Thoracic aorta (tissue), 2 donors: ENCODE measurements at regions not wholly inside any gene's neighbourhood (a gene's known extent, or its start where the extent isn't known, plus 50 kb on each side); places are given as distances from the start of the nearest gene placed in this dataset.

Experiments used
- ATAC-seq: fragments of 150-250 bp; one replicate; pipeline ENCODE4 v1.8.0; 2017; ENCODE audit warnings: low read depth; ENCODE audit not compliant: insufficient number of reproducible peaks, low FRiP score
- DNase-seq: peaks from one replicate; pipeline ENCODE4 v3.0.0-alpha.2; 2020; ENCODE audit warnings: low spot score
- H3K27ac ChIP-seq, 2 donors: fragments of 200-600 bp; sonication (generic); 1 replicate in 1 of 2; 2 replicates in 1 of 2; pipeline ENCODE4 v1.5.1; 2016; ENCODE audit warnings: mild to moderate bottlenecking in 2 of 2, moderate library complexity in 2 of 2
- H3K27me3 ChIP-seq: fragments of 200-600 bp; sonication (generic); replicated peaks from 2 replicates; pipeline ENCODE4 v1.6.0; 2016; ENCODE audit warnings: mild to moderate bottlenecking; ENCODE audit not compliant: insufficient read depth
- H3K36me3 ChIP-seq: fragments of 200-600 bp; sonication (generic); one replicate; pipeline ENCODE4 v1.5.1; 2016
- H3K4me1 ChIP-seq, 2 donors: fragments of 200-600 bp; sonication (generic); 1 replicate in 1 of 2; 2 replicates in 1 of 2; pipeline versions ENCODE4 v1.5.1 to v1.6.0; 2016; ENCODE audit warnings: low read depth in 2 of 2, mild to moderate bottlenecking in 1 of 2; ENCODE audit not compliant: control insufficient read depth in 1 of 2
- H3K4me3 ChIP-seq: fragments of 200-600 bp; sonication (generic); 2 replicates; pipeline ENCODE4 v1.5.1; 2016; ENCODE audit warnings: mild to moderate bottlenecking
- H3K9me3 ChIP-seq: fragments of 200-600 bp; sonication (generic); 2 replicates; pipeline ENCODE4 v1.5.1; 2016
- CTCF ChIP-seq: fragments of 200-600 bp; sonication (generic); IDR thresholded peaks from one replicate; pipeline ENCODE4 v1.5.1; 2019; ENCODE audit warnings: antibody characterized with exemption

- no peak for ATAC-seq
- Histone ChIP-seq H3K36me3 (no peaks in the 10 kb centered on the region), H3K9me3 (peaks cover 3% of the 10 kb centered on the region), H3K4me3 (no peak overlapping the region), H3K27me3 (no peaks in the 10 kb centered on the region), H3K27ac (no peak overlapping the region), H3K4me1 (no peaks in the 10 kb centered on the region)
- DNase-seq, result no peak
- no peak for TF ChIP-seq CTCF
These were observed 378.7 kb downstream of the METTL4 start for GRCh38 chr18:2192562-2192961.

- Histone ChIP-seq H3K4me3 (no peak overlapping the region), H3K27me3 (no peaks in the 10 kb centered on the region), H3K9me3 (peaks cover 3% of the 10 kb centered on the region), H3K36me3 (no peaks in the 10 kb centered on the region), H3K4me1 (no peaks in the 10 kb centered on the region), H3K27ac (no peak overlapping the region)
- TF ChIP-seq CTCF, result no peak
- DNase-seq (no peak), ATAC-seq (no peak)
These were observed 373.4 kb downstream of the METTL4 start for GRCh38 chr18:2197946-2198345.

- no peak for ATAC-seq
- no peak for TF ChIP-seq CTCF
- no peak overlapping the region for H3K4me3 ChIP-seq
These were observed 372.2 kb downstream of the METTL4 start for GRCh38 chr18:2199060-2199459.

GRCh38 chr18:2201036-2201600, 370.2 kb downstream of the METTL4 start:
- Histone ChIP-seq H3K36me3 (no peaks in the 10 kb centered on the region), H3K27me3 (no peaks in the 10 kb centered on the region), H3K4me1 (no peaks in the 10 kb centered on the region), H3K4me3 (no peak overlapping the region), H3K27ac (no peak overlapping the region), H3K9me3 (no peaks in the 10 kb centered on the region)
- TF ChIP-seq CTCF, result no peak
- ATAC-seq (no peak), DNase-seq (no peak)

More at GRCh38 chr18:2199060-2199459, 372.2 kb downstream of the METTL4 start:
- Histone ChIP-seq H3K27me3 (no peaks in the 10 kb centered on the region), H3K9me3 (no peaks in the 10 kb centered on the region), H3K27ac (no peak overlapping the region), H3K36me3 (no peaks in the 10 kb centered on the region), H3K4me1 (no peaks in the 10 kb centered on the region)
- no peak for DNase-seq

GRCh38 chr18:2204736-2205135, 366.6 kb downstream of the METTL4 start:
- Histone ChIP-seq H3K4me1 (no peaks in the 10 kb centered on the region), H3K27ac (no peak overlapping the region), H3K9me3 (no peaks in the 10 kb centered on the region), H3K27me3 (no peaks in the 10 kb centered on the region), H3K36me3 (no peaks in the 10 kb centered on the region), H3K4me3 (no peak overlapping the region)
- ATAC-seq (no peak), DNase-seq (no peak)
- TF ChIP-seq CTCF, result no peak
